Lung (tissue), 11 donors: ENCODE measurements at regions not wholly inside any gene's neighbourhood (a gene's known extent, or its start where the extent isn't known, plus 50 kb on each side); places are given as distances from the start of the nearest gene placed in this dataset.
"Not testable (repeated sequence)": the region's sequence is repeated elsewhere in the genome, so short reads cannot be mapped to it uniquely, and the experiment has no call there.

Experiments
- ATAC-seq: fragments of 200-7000 bp; cut with Tn5 transposase; one replicate; pipeline ENCODE4 v1.9.1; 2020; ENCODE audit warnings: moderate number of reproducible peaks; ENCODE audit not compliant: insufficient read depth, low FRiP score
- DNase-seq, 3 donors: peaks; one replicate each; pipeline ENCODE4 v3.0.0-alpha.2; 2013 to 2017
- H3K27ac ChIP-seq, 2 donors: one replicate each; pipeline ENCODE4 v1.5.1; 2013; ENCODE audit warnings: mild to moderate bottlenecking in 2 of 2, moderate library complexity in 2 of 2, control low read depth in 1 of 2, inconsistent platforms in 1 of 2, low read depth in 1 of 2, low read length in 1 of 2
- H3K27me3 ChIP-seq, 3 donors: one replicate each; pipeline ENCODE4 v1.5.1; 2013; ENCODE audit warnings: low read length in 2 of 3; ENCODE audit not compliant: control insufficient read depth in 3 of 3, insufficient read depth in 3 of 3
- H3K36me3 ChIP-seq, 4 donors: one replicate each; pipeline ENCODE4 v1.5.1; 2013; ENCODE audit warnings: low read length in 4 of 4, mild to moderate bottlenecking in 1 of 4, moderate library complexity in 1 of 4; ENCODE audit not compliant: control insufficient read depth in 4 of 4, insufficient read depth in 4 of 4
- H3K4me1 ChIP-seq, 5 donors: one replicate each; pipeline ENCODE4 v1.5.1; 2013; ENCODE audit warnings: low read length in 5 of 5, mild to moderate bottlenecking in 2 of 5, moderate library complexity in 1 of 5; ENCODE audit not compliant: control insufficient read depth in 5 of 5, insufficient read depth in 5 of 5
- H3K4me3 ChIP-seq: one replicate; pipeline ENCODE4 v1.5.1; 2013; ENCODE audit warnings: mild to moderate bottlenecking, control low read depth, moderate library complexity
- H3K9ac ChIP-seq, 2 donors: one replicate each; pipeline ENCODE4 v1.5.1; 2013; ENCODE audit warnings: low read length in 2 of 2, control low read depth in 1 of 2; ENCODE audit not compliant: insufficient read depth in 1 of 2
- H3K9me3 ChIP-seq, 4 donors: one replicate each; pipeline ENCODE4 v1.5.1; 2013; ENCODE audit warnings: low read length in 3 of 4, mild to moderate bottlenecking in 1 of 4, moderate library complexity in 1 of 4; ENCODE audit not compliant: control insufficient read depth in 4 of 4, insufficient read depth in 3 of 4
- WGBS, 2 donors: extraction: QIAGEN DNeasy Blood & Tissue Kit; methylation state at CpG; one replicate each; pipeline ENCODE4 v1.1.7; 2013; 5-methylcytosine and 5-hydroxymethylcytosine counted together
- TF ChIP-seq, protein P1 (sequence below): IDR thresholded peaks from 2 replicates; pipeline ENCODE4 v1.5.1; 2012; ENCODE audit warnings: mild to moderate bottlenecking; ENCODE audit errors: control extremely low read depth, extremely low read depth
- donor health status: control.
- donor health status: control.
- donor health status: Bipolar disorder and iron deficiency.
- donor health status: healthy.
- donor health status: DM: yes; HTN: yes; CAD: no.

DNA sequence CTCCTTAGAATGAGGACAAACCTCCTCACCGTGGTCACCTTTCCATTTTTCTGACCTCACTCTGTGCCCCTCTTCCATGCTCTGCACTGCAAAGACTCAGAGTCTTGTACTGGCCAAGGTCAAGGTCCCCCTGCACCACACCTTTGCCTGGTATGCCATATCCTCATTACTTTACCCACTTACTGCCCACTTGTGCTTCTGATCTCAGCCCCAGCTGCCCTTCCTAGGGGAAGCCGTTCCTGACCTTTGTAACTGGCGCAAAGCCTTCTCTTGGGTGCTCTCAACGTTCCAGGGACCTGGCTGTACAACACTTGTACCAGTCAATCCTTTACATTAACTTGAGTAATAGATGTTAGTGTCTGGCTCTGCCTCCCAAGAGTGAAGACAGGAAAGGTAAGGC is 256.0 kb downstream of the SV2B start:
- Histone ChIP-seq H3K36me3 (no peaks in the 10 kb centered on the region), H3K9ac (no peak overlapping the region), H3K27me3 (no peaks in the 10 kb centered on the region), H3K27ac (no peak overlapping the region), H3K9me3 (no peaks in the 10 kb centered on the region), H3K4me3 (no peak overlapping the region), H3K4me1 (no peaks in the 10 kb centered on the region)
- TF ChIP-seq, protein P1, sequence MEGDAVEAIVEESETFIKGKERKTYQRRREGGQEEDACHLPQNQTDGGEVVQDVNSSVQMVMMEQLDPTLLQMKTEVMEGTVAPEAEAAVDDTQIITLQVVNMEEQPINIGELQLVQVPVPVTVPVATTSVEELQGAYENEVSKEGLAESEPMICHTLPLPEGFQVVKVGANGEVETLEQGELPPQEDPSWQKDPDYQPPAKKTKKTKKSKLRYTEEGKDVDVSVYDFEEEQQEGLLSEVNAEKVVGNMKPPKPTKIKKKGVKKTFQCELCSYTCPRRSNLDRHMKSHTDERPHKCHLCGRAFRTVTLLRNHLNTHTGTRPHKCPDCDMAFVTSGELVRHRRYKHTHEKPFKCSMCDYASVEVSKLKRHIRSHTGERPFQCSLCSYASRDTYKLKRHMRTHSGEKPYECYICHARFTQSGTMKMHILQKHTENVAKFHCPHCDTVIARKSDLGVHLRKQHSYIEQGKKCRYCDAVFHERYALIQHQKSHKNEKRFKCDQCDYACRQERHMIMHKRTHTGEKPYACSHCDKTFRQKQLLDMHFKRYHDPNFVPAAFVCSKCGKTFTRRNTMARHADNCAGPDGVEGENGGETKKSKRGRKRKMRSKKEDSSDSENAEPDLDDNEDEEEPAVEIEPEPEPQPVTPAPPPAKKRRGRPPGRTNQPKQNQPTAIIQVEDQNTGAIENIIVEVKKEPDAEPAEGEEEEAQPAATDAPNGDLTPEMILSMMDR, result no peak
- 58 to 82% methylated on average over 4 of the region's 4 CpGs for WGBS, 2 donors
- no peak for DNase-seq
- peak; percentile 58 for ATAC-seq

DNA sequence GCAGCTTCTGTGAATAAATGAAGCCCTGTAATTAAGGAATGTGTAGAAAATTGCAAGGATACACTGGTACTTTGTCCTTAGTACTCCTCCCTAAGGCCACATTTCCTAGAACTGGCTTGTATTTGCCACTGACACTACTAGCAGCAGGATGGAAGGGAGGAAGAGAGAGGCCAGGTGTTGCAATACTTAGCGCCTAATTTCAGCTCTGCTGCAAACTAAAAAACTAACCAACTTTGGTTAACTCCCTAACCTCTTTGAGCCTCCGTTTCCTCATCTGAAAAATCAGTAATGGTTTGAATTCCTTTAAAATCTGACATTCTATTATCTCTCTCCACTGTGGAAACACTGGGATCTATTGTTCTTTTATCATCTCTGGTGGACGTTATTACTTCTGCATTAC is 257.0 kb downstream of the SV2B start:
- ATAC-seq (no peak), DNase-seq (no peak)
- TF ChIP-seq, protein P1, result no peak
- H3K36me3 ChIP-seq, result no peaks in the 10 kb centered on the region
- 34 to 65% methylated on average over 3 of the region's 3 CpGs for WGBS, 2 donors
- no peak overlapping the region for H3K27ac ChIP-seq
- no peak overlapping the region for H3K4me3 ChIP-seq
- no peak overlapping the region for H3K9ac ChIP-seq
- no peaks in the 10 kb centered on the region for H3K9me3 ChIP-seq
- no peaks in the 10 kb centered on the region for H3K4me1 ChIP-seq
- no peaks in the 10 kb centered on the region for H3K27me3 ChIP-seq

DNA sequence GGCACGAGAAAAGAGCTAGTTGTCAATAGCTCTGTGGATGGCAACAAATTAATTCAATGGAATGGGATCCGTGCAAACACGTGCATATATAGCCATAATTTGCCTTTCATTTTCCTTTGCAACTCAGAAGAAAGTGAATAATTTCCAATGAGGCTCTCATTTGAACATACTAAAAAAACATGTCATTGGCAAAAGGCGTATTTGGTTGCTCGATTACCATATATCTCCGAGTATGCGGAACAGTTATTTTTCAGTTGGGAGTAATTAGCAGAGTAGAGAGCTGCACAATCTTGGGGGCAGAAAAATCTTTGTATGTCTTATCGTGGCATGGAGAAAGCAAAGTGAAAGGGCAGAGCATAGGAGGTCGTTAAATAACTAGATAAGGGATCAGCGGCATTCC is 257.4 kb downstream of the SV2B start:
- no peak overlapping the region for H3K27ac ChIP-seq
- TF ChIP-seq, protein P1, result no peak
- H3K9ac ChIP-seq, result no peak overlapping the region
- DNase-seq (no peak), ATAC-seq (no peak)
- H3K4me1 ChIP-seq, result no peaks in the 10 kb centered on the region
- H3K9me3 ChIP-seq, result no peaks in the 10 kb centered on the region
- WGBS, 2 donors, result 84 to 91% methylated on average over 10 of the region's 10 CpGs
- no peaks in the 10 kb centered on the region for H3K36me3 ChIP-seq
- H3K4me3 ChIP-seq, result no peak overlapping the region
- H3K27me3 ChIP-seq, result no peaks in the 10 kb centered on the region

- Histone ChIP-seq H3K9me3 (no peaks in the 10 kb centered on the region), H3K9ac (no peak overlapping the region), H3K27ac (no peak overlapping the region), H3K4me1 (no peaks in the 10 kb centered on the region), H3K4me3 (no peak overlapping the region), H3K36me3 (no peaks in the 10 kb centered on the region), H3K27me3 (no peaks in the 10 kb centered on the region)
- DNase-seq, result no peak
- TF ChIP-seq, protein P1, result no peak
- no peak for ATAC-seq
- 82 to 83% methylated on average over 3 of the region's 3 CpGs for WGBS, 2 donors
Measured at GRCh38 chr15:91358405-91358804, 258.3 kb downstream of the SV2B start.

DNA sequence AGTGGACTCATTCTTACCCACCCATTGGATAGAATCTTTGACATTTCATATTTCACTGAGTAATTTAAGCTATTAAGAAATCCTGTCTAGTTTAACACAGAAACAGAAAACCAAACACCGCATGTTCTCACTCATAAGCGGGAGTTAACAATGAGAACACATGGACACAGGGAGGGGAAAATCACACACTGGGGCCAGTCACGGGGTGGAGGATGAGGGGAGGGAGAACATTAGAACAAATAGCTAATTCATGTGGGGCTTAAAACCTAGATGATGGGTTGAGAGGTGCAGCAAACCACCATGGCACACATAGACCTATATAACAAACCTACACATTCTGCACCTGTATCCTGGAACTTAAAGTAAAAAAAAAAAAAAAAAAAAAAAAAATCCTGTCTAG is 261.6 kb downstream of the SV2B start:
- not testable (repeated sequence) for H3K9ac ChIP-seq, H3K4me1 ChIP-seq, H3K36me3 ChIP-seq, DNase-seq, H3K27ac ChIP-seq, H3K9me3 ChIP-seq, H3K27me3 ChIP-seq, ATAC-seq, H3K4me3 ChIP-seq
- 90 to 95% methylated on average over 3 of the region's 3 CpGs for WGBS, 2 donors
